ENCODE measurements at regions not wholly inside any gene's neighbourhood (a gene's known extent, or its start where the extent isn't known, plus 50 kb on each side); places are given as distances from the start of the nearest gene placed in this dataset.

- in situ Hi-C loops (cut with HindIII; ENCODE audit: low sequenced_read_pairs), result no loop called here
- no peak for DNase-seq (ENCODE audit: low read depth)
- H3K4me3 ChIP-seq (ENCODE audit: low read depth, low read length), result no peak overlapping the region
- no peak for TF ChIP-seq CTCF (IDR thresholded peaks at IDR 0.05; ENCODE audit: low read depth, low read length, missing control alignments)
Observed at GRCh38 chr1:97980530-97980929, 59.7 kb upstream of the DPYD start.

DNA sequence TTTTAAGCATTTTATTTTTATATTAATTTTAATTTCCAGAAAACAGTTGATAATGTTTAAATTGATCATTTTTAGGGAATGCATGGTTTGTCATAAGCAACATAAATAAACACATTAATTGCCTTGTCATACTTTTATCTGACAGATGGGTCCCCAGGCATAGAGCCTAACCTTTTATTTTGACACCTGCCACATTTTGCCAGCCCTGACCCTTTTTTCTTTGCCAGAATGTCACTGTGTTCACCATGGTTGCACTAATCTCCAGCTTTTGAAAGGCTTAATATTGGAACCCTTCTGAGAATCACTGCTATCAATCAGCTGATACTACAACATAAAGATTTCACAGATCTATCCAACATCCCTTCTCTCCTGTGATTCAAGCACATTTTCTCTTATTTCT, 56.0 kb upstream of the DPYD start:
- TF ChIP-seq CTCF (IDR thresholded peaks at IDR 0.05; ENCODE audit: low read depth, low read length, missing control alignments), result no peak
- DNase-seq (ENCODE audit: low read depth), result no peak
- no peak overlapping the region for H3K4me3 ChIP-seq (ENCODE audit: low read depth, low read length)
- in situ Hi-C loops (cut with HindIII; ENCODE audit: low sequenced_read_pairs), result no loop called here
